AG10803 (cell line): ENCODE measurements at regions not wholly inside any gene's neighbourhood (a gene's known extent, or its start where the extent isn't known, plus 50 kb on each side); places are given as distances from the start of the nearest gene placed in this dataset.
"Not testable (repeated sequence)": the region's sequence is repeated elsewhere in the genome, so short reads cannot be mapped to it uniquely, and the experiment has no call there.

Source experiments
- DNase-seq: peaks from one replicate; pipeline ENCODE4 v3.0.0; 2010; ENCODE audit warnings: low read depth
- H3K4me3 ChIP-seq: 2 replicates; pipeline ENCODE4 v1.5.1; 2011; ENCODE audit warnings: mild to moderate bottlenecking, low read length, control low read depth
- TF ChIP-seq, protein P1 (sequence below): conservative IDR thresholded peaks from 2 replicates; pipeline ENCODE4 v1.5.1; 2011; ENCODE audit warnings: mild to moderate bottlenecking, low read length, control low read depth, inconsistent platforms

DNA sequence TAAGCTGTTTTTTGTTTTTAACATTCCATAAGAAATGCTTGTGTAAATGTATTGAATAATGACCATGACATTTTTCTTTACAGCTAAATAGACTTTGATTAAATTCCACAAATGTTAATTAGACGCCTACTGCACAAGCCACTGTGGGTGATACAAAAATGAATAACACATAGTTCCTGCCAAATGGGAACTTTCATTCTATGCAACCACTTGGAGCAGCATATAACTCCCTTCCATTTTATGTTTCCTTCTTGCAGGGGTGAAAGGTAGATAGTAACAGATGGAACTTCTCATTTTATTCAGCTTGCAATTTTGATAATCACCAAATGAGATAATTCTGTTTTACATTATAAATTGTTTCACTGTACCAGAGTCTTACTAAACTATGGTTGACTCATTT, 70.0 kb upstream of the THUMPD2 start:
- TF ChIP-seq, protein P1, sequence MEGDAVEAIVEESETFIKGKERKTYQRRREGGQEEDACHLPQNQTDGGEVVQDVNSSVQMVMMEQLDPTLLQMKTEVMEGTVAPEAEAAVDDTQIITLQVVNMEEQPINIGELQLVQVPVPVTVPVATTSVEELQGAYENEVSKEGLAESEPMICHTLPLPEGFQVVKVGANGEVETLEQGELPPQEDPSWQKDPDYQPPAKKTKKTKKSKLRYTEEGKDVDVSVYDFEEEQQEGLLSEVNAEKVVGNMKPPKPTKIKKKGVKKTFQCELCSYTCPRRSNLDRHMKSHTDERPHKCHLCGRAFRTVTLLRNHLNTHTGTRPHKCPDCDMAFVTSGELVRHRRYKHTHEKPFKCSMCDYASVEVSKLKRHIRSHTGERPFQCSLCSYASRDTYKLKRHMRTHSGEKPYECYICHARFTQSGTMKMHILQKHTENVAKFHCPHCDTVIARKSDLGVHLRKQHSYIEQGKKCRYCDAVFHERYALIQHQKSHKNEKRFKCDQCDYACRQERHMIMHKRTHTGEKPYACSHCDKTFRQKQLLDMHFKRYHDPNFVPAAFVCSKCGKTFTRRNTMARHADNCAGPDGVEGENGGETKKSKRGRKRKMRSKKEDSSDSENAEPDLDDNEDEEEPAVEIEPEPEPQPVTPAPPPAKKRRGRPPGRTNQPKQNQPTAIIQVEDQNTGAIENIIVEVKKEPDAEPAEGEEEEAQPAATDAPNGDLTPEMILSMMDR, result no peak
- peak; percentile 55 for DNase-seq
- H3K4me3 ChIP-seq, result no peak overlapping the region

DNA sequence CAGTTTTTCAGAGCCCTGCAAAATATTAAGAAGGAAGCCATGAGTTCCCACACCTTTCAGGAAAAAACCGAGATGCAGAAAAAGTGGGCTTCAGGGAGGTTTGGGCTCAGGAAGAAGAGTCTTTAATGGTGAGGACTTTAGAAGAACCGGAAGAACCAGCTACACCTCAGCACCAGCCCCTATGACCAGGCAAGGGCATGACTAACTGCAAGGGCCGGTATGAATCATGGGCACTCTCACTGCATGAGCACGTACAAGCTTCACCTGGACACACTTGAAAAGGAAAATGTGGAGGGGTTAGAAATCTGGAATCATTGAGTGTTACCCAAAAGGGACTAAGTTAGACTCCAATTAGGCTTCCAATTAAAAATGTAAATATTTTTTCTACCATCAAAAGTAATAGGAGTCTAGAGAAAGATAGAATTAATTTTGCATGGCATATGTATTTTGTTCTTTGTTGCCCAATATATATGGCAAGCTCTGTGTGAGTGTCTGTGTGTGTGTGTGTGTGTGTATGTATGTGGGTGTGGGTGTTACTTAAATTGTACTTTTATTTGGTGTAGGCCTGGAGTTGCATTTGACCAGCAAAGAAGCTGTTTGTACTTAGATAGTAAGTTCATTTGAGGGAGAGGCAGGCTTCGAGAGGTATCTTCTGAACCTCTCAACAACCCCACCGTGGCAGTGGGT, 66.5 kb upstream of the THUMPD2 start:
- no peak overlapping the region for H3K4me3 ChIP-seq
- DNase-seq, result no peak
- TF ChIP-seq, protein P1, result no peak

DNA sequence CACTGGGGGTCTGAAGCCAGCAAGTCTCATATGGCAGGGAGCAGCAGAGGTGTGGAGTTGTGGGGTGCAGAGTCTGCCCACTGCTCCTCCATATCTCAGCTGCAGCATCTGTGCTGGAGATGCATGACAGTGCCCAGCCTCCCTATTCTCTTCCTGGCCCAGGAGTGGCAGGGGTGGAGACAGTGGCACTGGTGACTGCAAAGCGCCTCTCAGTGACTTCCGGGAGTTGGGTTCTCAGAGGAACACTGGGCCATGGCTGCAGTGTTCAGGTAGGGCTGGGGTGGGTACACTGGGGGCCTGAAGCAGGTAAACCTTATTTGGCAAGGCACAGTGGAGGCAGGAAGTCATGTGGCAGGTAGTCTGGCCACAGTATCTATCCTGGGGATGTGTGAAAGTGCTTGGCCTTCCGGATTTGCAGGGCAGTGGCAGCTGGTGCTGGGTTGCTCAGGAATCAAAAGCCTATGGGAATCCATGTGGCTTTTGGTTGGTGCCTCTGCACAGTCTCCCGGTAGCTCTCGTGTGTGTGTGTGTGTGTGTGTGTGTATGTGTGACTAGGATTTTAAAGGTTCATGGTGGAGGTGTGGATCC, 60.3 kb upstream of the THUMPD2 start:
- TF ChIP-seq, protein P1, result no peak
- H3K4me3 ChIP-seq, result no peak overlapping the region
- no peak for DNase-seq

DNA sequence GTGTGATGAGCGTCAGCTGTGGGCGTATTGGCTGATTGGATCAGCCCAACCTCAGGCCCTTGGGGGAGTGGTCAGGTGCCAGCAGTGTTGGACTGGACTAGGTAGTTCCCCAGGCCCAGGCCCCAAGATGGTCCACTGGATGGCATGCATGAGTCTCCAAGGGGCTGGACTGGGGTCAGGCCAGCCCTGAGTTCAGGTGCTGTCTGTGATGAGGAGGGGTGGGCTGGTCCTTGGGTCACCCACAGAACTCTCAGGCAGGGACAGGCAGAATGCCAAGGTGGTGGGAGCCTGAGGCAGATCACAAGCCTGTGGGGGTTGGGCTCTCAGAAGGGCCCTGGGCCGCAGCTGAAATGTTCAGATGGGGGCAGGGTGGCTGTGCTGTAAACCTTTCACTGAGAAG, 59.5 kb upstream of the THUMPD2 start:
- H3K4me3 ChIP-seq, result no peak overlapping the region
- TF ChIP-seq, protein P1, result no peak
- no peak for DNase-seq

DNA sequence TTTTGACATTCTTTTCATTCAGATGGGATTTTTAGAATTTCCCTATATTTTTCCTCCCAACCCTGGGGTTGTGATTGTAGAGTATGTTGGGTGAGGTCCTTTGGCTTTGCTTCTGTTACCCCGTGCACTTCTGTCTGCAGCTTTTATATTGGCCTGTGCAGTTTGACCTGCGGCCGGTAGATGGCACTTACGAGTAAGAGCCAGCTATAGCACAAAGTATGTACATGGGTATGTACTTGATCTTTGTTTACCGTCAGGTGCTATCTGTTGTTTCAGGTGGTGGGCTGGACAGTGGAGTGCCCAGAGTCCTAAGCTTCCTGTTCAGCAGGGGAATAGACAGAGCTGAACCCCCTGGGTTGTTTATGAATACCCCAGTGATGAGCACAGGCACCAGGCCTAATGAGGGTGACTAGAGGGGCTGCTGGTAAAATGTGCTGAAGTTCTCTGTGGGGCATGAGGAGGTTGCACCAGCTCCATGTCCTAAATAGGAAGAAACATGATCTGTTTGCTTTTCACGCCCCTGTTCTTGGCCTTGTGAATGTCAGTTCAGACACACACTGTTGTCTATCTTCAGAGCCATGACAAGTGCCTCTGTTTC, 58.9 kb upstream of the THUMPD2 start:
- TF ChIP-seq, protein P1, result peak; percentile 84
- H3K4me3 ChIP-seq, result no peak overlapping the region
- DNase-seq, result peak; percentile 46

DNA sequence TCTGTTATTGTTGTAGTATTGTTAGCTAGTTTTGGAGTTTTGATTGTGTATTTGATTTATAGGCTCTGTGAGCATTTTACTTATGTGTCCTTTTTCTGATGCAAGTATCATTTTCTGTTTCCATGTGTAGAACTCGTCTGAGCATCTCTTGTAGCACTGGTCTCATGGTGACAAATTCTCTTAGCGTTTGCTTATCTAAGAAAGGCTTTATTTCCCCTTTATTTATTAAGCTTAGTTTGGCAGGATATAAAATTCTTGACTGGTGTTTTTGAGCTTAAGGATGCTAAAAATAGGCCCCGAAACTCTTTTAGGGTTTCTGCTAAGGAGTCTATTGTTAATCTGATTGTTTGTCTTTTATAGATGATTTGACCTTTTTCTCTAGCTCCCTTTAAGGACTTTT, 57.6 kb upstream of the THUMPD2 start:
- H3K4me3 ChIP-seq, result no peak overlapping the region
- no peak for DNase-seq
- TF ChIP-seq, protein P1, result no peak

DNA sequence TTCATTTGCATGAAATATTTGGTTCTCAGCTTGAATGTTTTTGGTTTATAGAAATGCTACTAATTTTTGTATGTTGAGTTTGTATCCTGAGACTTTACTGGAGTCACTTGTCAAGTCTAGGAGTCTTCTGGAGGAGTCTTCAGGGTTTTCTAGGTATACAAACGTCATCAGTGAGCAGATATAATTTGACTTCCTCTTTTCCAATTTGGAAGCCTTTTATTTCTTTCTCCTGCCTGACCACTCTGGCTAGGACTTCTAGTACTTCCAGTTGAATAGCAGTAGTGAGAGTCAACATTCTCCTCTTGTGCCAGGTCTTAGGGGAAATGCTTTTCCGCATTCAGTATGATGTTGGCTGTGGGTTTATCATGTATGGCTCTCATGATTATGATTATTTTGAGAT, 55.4 kb upstream of the THUMPD2 start:
- no peak overlapping the region for H3K4me3 ChIP-seq
- DNase-seq, result no peak
- TF ChIP-seq, protein P1, result no peak

DNA sequence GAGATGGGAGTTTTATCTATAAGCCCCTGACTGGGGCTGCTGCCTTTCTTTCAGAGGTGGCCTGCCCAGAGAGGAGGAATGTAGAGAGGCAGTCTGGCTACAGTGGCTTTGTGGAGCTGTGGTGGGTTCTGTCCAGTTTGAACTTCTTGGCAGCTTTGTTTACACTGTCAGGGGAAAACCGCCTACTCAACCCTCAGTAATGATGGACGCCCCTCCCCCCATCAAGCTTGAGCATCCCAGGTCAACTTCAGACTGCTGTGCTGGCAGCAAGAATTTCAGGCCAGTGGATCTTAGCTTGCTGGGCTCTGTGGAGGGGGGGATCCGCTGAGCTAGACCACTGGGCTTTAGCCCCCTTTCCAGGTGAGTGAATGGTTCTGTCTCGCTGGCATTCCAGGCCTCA, 51.6 kb upstream of the THUMPD2 start:
- not testable (repeated sequence) for H3K4me3 ChIP-seq, DNase-seq
